OCI-LY7 (cell line): ENCODE measurements at regions not wholly inside any gene's neighbourhood (a gene's known extent, or its start where the extent isn't known, plus 50 kb on each side); places are given as distances from the start of the nearest gene placed in this dataset.

Experiments used
- BruUV-seq: library from RNA; stranded (reverse); fragments of 400-500 nt; replicated peaks from 2 replicates; lab custom pipeline; 2021; lab: Mats Ljungman, UMichigan
- CTCF ChIA-PET: fragments of 300-600 bp; sonication (Branson Sonifier 250); formaldehyde crosslinking; loops from one replicate; lab custom pipeline; 2022; ENCODE audit warnings: antibody characterized with exemption; ENCODE audit not compliant: unreplicated experiment; lab: Charles Lee
- POLR2A ChIA-PET: fragments of 300-600 bp; sonication (Branson Sonifier 250); formaldehyde crosslinking; loops from one replicate; lab custom pipeline; 2022; ENCODE audit warnings: antibody characterized with exemption; lab: Charles Lee
- DNase-seq: peaks from one replicate; pipeline ENCODE4 v3.0.0-alpha.2; 2015; ENCODE audit warnings: low spot score
- H2AFZ ChIP-seq: fragments of 200-600 bp; sonication (generic), shearing (Covaris generic); 2 replicates; pipeline ENCODE4 v1.6.1; 2014; ENCODE audit warnings: mild to moderate bottlenecking, antibody characterized with exemption, low read length, moderate library complexity
- H3K27ac ChIP-seq: fragments of 200-600 bp; sonication (generic); 2 replicates; pipeline ENCODE4 v1.5.1; 2014; ENCODE audit warnings: mixed run types, low read depth, mild to moderate bottlenecking, moderate library complexity, low read length, inconsistent platforms; ENCODE audit not compliant: poor library complexity, severe bottlenecking
- H3K36me3 ChIP-seq: fragments of 200-600 bp; sonication (generic); 2 replicates; pipeline ENCODE4 v1.6.1; 2014; ENCODE audit warnings: mild to moderate bottlenecking, antibody characterized with exemption, low read length, moderate library complexity, mixed read lengths; ENCODE audit not compliant: insufficient read depth
- H3K4me1 ChIP-seq: fragments of 200-600 bp; sonication (generic); 2 replicates; pipeline ENCODE4 v1.5.1; 2014; ENCODE audit warnings: mild to moderate bottlenecking, low read length; ENCODE audit not compliant: insufficient read depth, poor library complexity, severe bottlenecking
- H3K4me2 ChIP-seq: fragments of 200-600 bp; sonication (generic); 2 replicates; pipeline ENCODE4 v1.6.1; 2014; ENCODE audit warnings: mild to moderate bottlenecking, low read length
- H3K4me3 ChIP-seq: fragments of 200-600 bp; sonication (generic); 2 replicates; pipeline ENCODE4 v1.5.1; 2014; ENCODE audit warnings: mild to moderate bottlenecking, low read depth, low read length; ENCODE audit not compliant: poor library complexity, severe bottlenecking
- H3K79me2 ChIP-seq: fragments of 200-600 bp; sonication (generic); 2 replicates; pipeline ENCODE4 v1.6.1; 2016; ENCODE audit warnings: low read depth, mild to moderate bottlenecking, low read length, moderate library complexity, mixed read lengths; ENCODE audit not compliant: insufficient read depth
- H3K9me2 ChIP-seq: fragments of 200-600 bp; sonication (generic); 2 replicates; pipeline ENCODE4 v1.6.1; 2016; ENCODE audit warnings: mild to moderate bottlenecking, low read length, mixed read lengths; ENCODE audit not compliant: insufficient read depth
- H3K9me3 ChIP-seq: fragments of 200-600 bp; sonication (generic); 2 replicates; pipeline ENCODE4 v1.6.1; 2014; ENCODE audit warnings: mild to moderate bottlenecking, mixed run types, low read length, mixed read lengths
- H4K20me1 ChIP-seq: fragments of 200-600 bp; sonication (generic); 2 replicates; pipeline ENCODE4 v1.6.1; 2014; ENCODE audit warnings: mild to moderate bottlenecking, antibody characterized with exemption, low read length, moderate library complexity, mixed read lengths; ENCODE audit not compliant: insufficient read depth
- EZH2phosphoT487 ChIP-seq: fragments of 200-600 bp; sonication (generic); IDR thresholded peaks from 2 replicates; pipeline ENCODE4 v1.6.1; 2018; ENCODE audit warnings: low read depth, borderline replicate concordance, mild to moderate bottlenecking, mixed run types, antibody characterized with exemption, low read length, moderate library complexity, mixed read lengths
- intact Hi-C: fragments of 100-400 bp; cut with micrococcal nuclease; formaldehyde crosslinking; loops from one replicate; pipeline ENCODE4 v1.10.0; 2022; ENCODE audit not compliant: unreplicated experiment
- TF ChIP-seq, protein P1 (sequence below): fragments of 200-600 bp; sonication (generic); conservative IDR thresholded peaks from 2 replicates; pipeline ENCODE4 v1.5.1; 2014; ENCODE audit warnings: mild to moderate bottlenecking, antibody characterized with exemption, low read length, moderate library complexity, mixed read lengths

DNA sequence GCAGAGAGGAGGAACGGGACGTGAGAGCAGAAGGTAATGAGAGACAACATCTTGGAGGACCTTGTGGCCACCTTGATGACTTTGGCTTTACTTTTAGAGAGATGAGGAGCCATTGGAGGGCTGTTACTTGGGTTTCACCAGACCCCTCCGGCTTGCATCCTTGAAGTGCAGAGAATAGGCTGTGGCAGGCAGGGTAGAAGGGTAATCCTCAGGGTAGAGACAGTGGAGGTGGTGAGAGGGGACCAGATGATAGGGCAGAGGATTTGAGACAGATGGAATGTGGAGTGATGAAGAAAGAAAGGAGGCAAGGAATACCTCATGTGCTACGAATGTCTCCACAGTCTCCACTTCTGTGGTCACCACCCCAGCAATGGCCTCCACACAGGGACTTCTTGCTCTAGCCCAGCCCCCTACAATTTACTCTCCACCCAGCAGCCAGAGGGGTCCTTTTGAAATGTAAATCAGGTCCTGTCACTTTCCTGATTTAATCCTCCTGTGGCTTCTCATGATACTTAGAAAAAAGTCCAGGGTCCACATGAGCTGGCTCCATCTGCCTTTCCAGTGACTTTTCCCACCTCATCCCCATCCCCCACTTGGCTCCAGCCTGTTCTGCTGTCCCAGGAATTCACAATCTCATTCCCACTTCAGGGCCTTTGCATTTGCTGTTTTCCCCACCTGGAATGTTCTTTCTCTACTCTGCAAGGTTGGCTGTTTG is 115.0 kb downstream of the PJA1 start:
- Histone ChIP-seq H3K4me2 (no peak overlapping the region), H3K4me3 (no peak overlapping the region), H3K9me2 (no peaks in the 10 kb centered on the region), H4K20me1 (no peaks in the 10 kb centered on the region), H3K79me2 (no peaks in the 10 kb centered on the region), H3K9me3 (no peaks in the 10 kb centered on the region), H3K27ac (no peak overlapping the region), H3K36me3 (no peaks in the 10 kb centered on the region), H3K4me1 (no peaks in the 10 kb centered on the region), H2AFZ (no peak overlapping the region)
- POLR2A ChIA-PET = no interaction called here
- CTCF ChIA-PET = no interaction called here
- no peak for TF ChIP-seq EZH2phosphoT487
- TF ChIP-seq, protein P1, sequence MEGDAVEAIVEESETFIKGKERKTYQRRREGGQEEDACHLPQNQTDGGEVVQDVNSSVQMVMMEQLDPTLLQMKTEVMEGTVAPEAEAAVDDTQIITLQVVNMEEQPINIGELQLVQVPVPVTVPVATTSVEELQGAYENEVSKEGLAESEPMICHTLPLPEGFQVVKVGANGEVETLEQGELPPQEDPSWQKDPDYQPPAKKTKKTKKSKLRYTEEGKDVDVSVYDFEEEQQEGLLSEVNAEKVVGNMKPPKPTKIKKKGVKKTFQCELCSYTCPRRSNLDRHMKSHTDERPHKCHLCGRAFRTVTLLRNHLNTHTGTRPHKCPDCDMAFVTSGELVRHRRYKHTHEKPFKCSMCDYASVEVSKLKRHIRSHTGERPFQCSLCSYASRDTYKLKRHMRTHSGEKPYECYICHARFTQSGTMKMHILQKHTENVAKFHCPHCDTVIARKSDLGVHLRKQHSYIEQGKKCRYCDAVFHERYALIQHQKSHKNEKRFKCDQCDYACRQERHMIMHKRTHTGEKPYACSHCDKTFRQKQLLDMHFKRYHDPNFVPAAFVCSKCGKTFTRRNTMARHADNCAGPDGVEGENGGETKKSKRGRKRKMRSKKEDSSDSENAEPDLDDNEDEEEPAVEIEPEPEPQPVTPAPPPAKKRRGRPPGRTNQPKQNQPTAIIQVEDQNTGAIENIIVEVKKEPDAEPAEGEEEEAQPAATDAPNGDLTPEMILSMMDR = no peak
- no TSS peak for BruUV-seq
- no peak for DNase-seq
- intact Hi-C loops = no loop called here

DNA sequence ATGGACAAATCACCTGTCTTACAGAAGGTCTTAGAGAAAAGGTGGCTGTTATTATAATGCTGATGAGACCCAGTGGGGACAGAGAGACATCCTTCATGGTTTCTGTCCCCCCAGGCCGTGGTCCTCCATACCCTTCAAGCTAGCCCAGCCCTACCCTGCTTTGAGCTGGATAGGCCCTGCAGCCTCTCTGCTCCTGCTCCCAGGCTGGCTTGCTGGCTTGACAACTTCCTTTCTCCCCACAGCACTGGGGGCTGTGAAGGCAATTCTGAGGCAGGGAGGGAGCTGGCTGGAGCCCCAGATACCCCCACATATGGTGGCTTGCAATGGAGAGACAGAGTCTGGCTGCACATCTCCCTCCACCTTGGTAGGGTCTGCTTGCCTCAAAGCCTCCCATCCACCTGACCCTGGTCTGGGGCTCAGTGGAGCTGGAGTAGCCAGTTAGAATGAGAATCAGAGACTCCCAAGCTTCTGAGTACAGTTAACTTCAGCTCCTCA is 118.2 kb downstream of the PJA1 start:
- DNase-seq = no peak
- no peaks in the 10 kb centered on the region for H3K36me3 ChIP-seq
- no peak overlapping the region for H3K4me3 ChIP-seq
- no peaks in the 10 kb centered on the region for H3K4me1 ChIP-seq
- CTCF ChIA-PET = no interaction called here
- intact Hi-C loops = no loop called here
- H4K20me1 ChIP-seq = no peaks in the 10 kb centered on the region
- H3K9me2 ChIP-seq = no peaks in the 10 kb centered on the region
- H3K9me3 ChIP-seq = no peaks in the 10 kb centered on the region
- no peak for TF ChIP-seq EZH2phosphoT487
- TF ChIP-seq, protein P1 = no peak
- no peak overlapping the region for H3K27ac ChIP-seq
- no peak overlapping the region for H2AFZ ChIP-seq
- BruUV-seq = no TSS peak
- H3K79me2 ChIP-seq = no peaks in the 10 kb centered on the region
- POLR2A ChIA-PET = interaction anchor here (0.7 kb wide), 1 partner anchor 19 kb away, joined by 3 read pairs; no protein-coding TSS in a partner anchor
- H3K4me2 ChIP-seq = no peak overlapping the region

DNA sequence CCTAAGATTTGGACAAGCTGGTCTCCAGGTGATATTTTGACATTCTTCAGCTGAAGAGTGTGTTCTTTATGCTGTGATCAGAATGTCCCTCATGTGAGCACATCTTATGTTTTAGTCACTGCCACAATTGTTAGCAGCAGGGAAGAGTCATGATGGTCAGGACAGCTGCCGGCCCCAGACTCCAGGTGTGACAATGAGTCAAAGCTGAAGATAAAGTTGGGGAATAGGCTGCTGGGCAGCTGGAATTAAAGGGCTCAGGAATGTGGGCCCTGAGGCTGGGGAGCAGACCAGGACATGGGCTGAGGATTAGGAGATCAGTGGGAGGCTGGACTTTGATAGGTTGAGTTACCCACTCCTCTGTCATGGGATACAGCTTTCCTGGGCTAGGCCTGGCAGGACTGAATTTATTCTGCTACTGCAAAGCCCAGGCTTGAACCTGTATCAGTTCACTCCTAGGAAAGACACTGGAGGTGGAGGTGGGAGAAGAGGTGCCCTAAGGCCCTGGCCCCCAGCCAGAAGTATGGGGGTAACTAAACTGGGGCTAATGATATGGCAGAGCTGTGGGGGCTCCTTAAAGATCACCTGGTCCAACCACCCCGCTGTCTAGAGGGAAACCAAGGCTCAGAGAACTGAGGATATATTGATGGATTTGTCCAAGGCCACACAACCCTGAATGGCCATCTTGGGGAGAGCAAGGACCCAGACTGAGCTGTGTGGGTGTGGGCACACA is 119.5 kb downstream of the PJA1 start:
- no peak overlapping the region for H3K4me2 ChIP-seq
- no peak for DNase-seq
- H3K4me1 ChIP-seq = no peaks in the 10 kb centered on the region
- POLR2A ChIA-PET = no interaction called here
- no peaks in the 10 kb centered on the region for H4K20me1 ChIP-seq
- no peak overlapping the region for H2AFZ ChIP-seq
- intact Hi-C loops = no loop called here
- H3K79me2 ChIP-seq = no peaks in the 10 kb centered on the region
- CTCF ChIA-PET = no interaction called here
- H3K9me2 ChIP-seq = no peaks in the 10 kb centered on the region
- H3K36me3 ChIP-seq = no peaks in the 10 kb centered on the region
- no peak for TF ChIP-seq EZH2phosphoT487
- TF ChIP-seq, protein P1 = no peak
- no peak overlapping the region for H3K4me3 ChIP-seq
- H3K9me3 ChIP-seq = no peaks in the 10 kb centered on the region
- no TSS peak for BruUV-seq
- no peak overlapping the region for H3K27ac ChIP-seq
